B cell (primary cell): ENCODE measurements at regions not wholly inside any gene's neighbourhood (a gene's known extent, or its start where the extent isn't known, plus 50 kb on each side); places are given as distances from the start of the nearest gene placed in this dataset.

ENCODE experiments used
- ATAC-seq: fragments of 200-7000 bp; cut with Tn5 transposase; one replicate; pipeline ENCODE4 v1.10.0; 2021; ENCODE audit warnings: low read depth, mild to moderate bottlenecking, moderate number of reproducible peaks, moderate library complexity
- CTCF ChIA-PET: fragments of 350-600 bp; sonication (Branson Sonifier 250); formaldehyde crosslinking; loops from one replicate; lab custom pipeline; 2021; ENCODE audit warnings: antibody characterized with exemption, inconsistent platforms; lab: Charles Lee
- POLR2A ChIA-PET: fragments of 350-600 bp; sonication (Branson Sonifier 250); formaldehyde crosslinking; loops from one replicate; lab custom pipeline; 2021; ENCODE audit warnings: antibody characterized with exemption; lab: Charles Lee
- DNase-seq: peaks from one replicate; pipeline ENCODE4 v3.0.0; 2013
- H2AFZ ChIP-seq: 2 replicates; pipeline ENCODE4 v1.6.1; 2012; ENCODE audit warnings: mild to moderate bottlenecking, low read depth, low read length; ENCODE audit not compliant: insufficient read depth, poor library complexity, severe bottlenecking
- H3K27ac ChIP-seq, 2 donors: 1 replicate in 1 of 2; 2 replicates in 1 of 2; pipeline ENCODE4 v1.5.1; 2012 to 2013; ENCODE audit warnings: low read length in 2 of 2, mild to moderate bottlenecking in 2 of 2, moderate library complexity in 1 of 2
- H3K27me3 ChIP-seq, 4 experiments: fragments of 200-600 bp in 1 of 4; sonication (generic) in 1 of 4; replicated peaks in 1 of 4; 1 replicate in 2 of 4; 2 replicates in 2 of 4; pipeline versions ENCODE4 v1.6.1 to v1.7.0; 2013 to 2016; ENCODE audit warnings: low read length in 3 of 4, mild to moderate bottlenecking in 2 of 4, mixed read lengths in 1 of 4, moderate library complexity in 1 of 4; ENCODE audit not compliant: insufficient read depth in 4 of 4, control insufficient read depth in 3 of 4; ENCODE audit errors: control extremely low read depth in 1 of 4
- H3K36me3 ChIP-seq, 2 experiments: replicated peaks in 1 of 2; 1 replicate in 1 of 2; 2 replicates in 1 of 2; pipeline versions ENCODE4 v1.6.1 to v1.7.1; 2013; ENCODE audit warnings: low read length in 1 of 2; ENCODE audit not compliant: insufficient read depth in 2 of 2, control insufficient read depth in 1 of 2; ENCODE audit errors: control extremely low read depth in 1 of 2, extremely low read depth in 1 of 2
- H3K4me1 ChIP-seq, 2 donors: fragments of 200-600 bp in 1 of 2; sonication (generic) in 1 of 2; 1 replicate in 1 of 2; 2 replicates in 1 of 2; pipeline versions ENCODE4 v1.5.1 to v1.6.1; 2013 to 2017; ENCODE audit warnings: low read length in 2 of 2; ENCODE audit not compliant: control insufficient read depth in 2 of 2, insufficient read depth in 2 of 2
- H3K4me2 ChIP-seq: replicated peaks from 2 replicates; pipeline ENCODE3; 2012; ENCODE audit warnings: mild to moderate bottlenecking, low read depth, low read length; ENCODE audit not compliant: poor library complexity, severe bottlenecking
- H3K4me3 ChIP-seq, 5 experiments: fragments of 200-600 bp in 1 of 5; sonication (generic) in 1 of 5; 1 replicate in 3 of 5; 2 replicates in 2 of 5; pipeline versions ENCODE4 v1.5.1 to v1.7.0; 2011 to 2016; ENCODE audit warnings: low read length in 4 of 5, mild to moderate bottlenecking in 4 of 5, low read depth in 2 of 5, control low read depth in 1 of 5, moderate library complexity in 1 of 5; ENCODE audit not compliant: insufficient read depth in 1 of 5; ENCODE audit errors: control extremely low read depth in 1 of 5, extremely low read depth in 1 of 5
- H3K79me2 ChIP-seq: fragments of 200-600 bp; sonication (generic); one replicate; pipeline ENCODE4 v1.6.0; 2016; ENCODE audit warnings: low read length; ENCODE audit not compliant: control insufficient read depth, insufficient read depth
- H3K9ac ChIP-seq: fragments of 200-600 bp; sonication (generic); 2 replicates; pipeline ENCODE4 v1.6.1; 2017; ENCODE audit warnings: mild to moderate bottlenecking, low read length, moderate library complexity
- H3K9me3 ChIP-seq, 3 donors: one replicate each; pipeline versions ENCODE4 v1.6.1 to v1.7.1; 2013; ENCODE audit warnings: low read length in 2 of 3; ENCODE audit not compliant: control insufficient read depth in 2 of 3, insufficient read depth in 1 of 3; ENCODE audit errors: control extremely low read depth in 1 of 3
- H4K20me1 ChIP-seq: 2 replicates; pipeline ENCODE4 v1.6.0; 2012; ENCODE audit warnings: mild to moderate bottlenecking, low read length; ENCODE audit not compliant: insufficient read depth, control insufficient read depth, poor library complexity, severe bottlenecking
- H3K27ac Mint-ChIP-seq: one replicate; pipeline ENCODE4 v1.8.0; 2021; ENCODE audit warnings: mixed read lengths
- H3K27me3 Mint-ChIP-seq: one replicate; pipeline ENCODE4 v1.8.0; 2021; ENCODE audit warnings: mixed read lengths
- H3K4me1 Mint-ChIP-seq: one replicate; pipeline ENCODE4 v1.8.0; 2021; ENCODE audit warnings: mixed read lengths
- H3K4me3 Mint-ChIP-seq: one replicate; pipeline ENCODE4 v1.8.0; 2021; ENCODE audit warnings: mixed read lengths
- H3K9me3 Mint-ChIP-seq: one replicate; pipeline ENCODE4 v1.8.0; 2022; ENCODE audit warnings: mixed read lengths; ENCODE audit not compliant: insufficient read depth
- EZH2 ChIP-seq: IDR thresholded peaks from 2 replicates; pipeline ENCODE4 v1.6.1; 2012; ENCODE audit warnings: borderline replicate concordance, low read depth, mild to moderate bottlenecking, moderate library complexity, low read length; ENCODE audit not compliant: insufficient read depth, poor library complexity, severe bottlenecking
- WGBS: methylation state at CpG from one replicate; pipeline ENCODE4 v1.1.5; 2013; ENCODE audit warnings: missing lambda C conversion rate; ENCODE audit not compliant: insufficient coverage; 5-methylcytosine and 5-hydroxymethylcytosine counted together
- intact Hi-C: fragments of 100-400 bp; cut with micrococcal nuclease; formaldehyde crosslinking; loops from one replicate; pipeline ENCODE4 v1.10.0; 2022
- TF ChIP-seq, protein P1 (sequence below): fragments of 200-600 bp; IDR thresholded peaks from one replicate; pipeline ENCODE4 v1.8.0; 2022; ENCODE audit warnings: antibody characterized with exemption, mild to moderate bottlenecking

- Mint-ChIP-seq H3K27me3 (no peaks in the 10 kb centered on the region), H3K4me3 (no peak overlapping the region), H3K9me3 (peaks cover 2% of the 10 kb centered on the region), H3K27ac (no peak overlapping the region), H3K4me1 (no peaks in the 10 kb centered on the region)
- no peak overlapping the region for H2AFZ ChIP-seq
- WGBS, result 100% methylated on average over 1 of the region's 2 CpGs
- H3K27me3 ChIP-seq, result no peaks in the 10 kb centered on the region
- H3K9ac ChIP-seq, result no peak overlapping the region
- POLR2A ChIA-PET, result no interaction called here
- no peaks in the 10 kb centered on the region for H3K9me3 ChIP-seq
- TF ChIP-seq, protein P1, sequence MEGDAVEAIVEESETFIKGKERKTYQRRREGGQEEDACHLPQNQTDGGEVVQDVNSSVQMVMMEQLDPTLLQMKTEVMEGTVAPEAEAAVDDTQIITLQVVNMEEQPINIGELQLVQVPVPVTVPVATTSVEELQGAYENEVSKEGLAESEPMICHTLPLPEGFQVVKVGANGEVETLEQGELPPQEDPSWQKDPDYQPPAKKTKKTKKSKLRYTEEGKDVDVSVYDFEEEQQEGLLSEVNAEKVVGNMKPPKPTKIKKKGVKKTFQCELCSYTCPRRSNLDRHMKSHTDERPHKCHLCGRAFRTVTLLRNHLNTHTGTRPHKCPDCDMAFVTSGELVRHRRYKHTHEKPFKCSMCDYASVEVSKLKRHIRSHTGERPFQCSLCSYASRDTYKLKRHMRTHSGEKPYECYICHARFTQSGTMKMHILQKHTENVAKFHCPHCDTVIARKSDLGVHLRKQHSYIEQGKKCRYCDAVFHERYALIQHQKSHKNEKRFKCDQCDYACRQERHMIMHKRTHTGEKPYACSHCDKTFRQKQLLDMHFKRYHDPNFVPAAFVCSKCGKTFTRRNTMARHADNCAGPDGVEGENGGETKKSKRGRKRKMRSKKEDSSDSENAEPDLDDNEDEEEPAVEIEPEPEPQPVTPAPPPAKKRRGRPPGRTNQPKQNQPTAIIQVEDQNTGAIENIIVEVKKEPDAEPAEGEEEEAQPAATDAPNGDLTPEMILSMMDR, result no peak
- no peak for TF ChIP-seq EZH2
- intact Hi-C loops, result no loop called here
- CTCF ChIA-PET, result no interaction called here
- no peak for ATAC-seq
- H3K4me3 ChIP-seq, result no peak overlapping the region
- no peak overlapping the region for H3K27ac ChIP-seq
- no peaks in the 10 kb centered on the region for H3K79me2 ChIP-seq
- H3K4me1 ChIP-seq, result no peaks in the 10 kb centered on the region
- DNase-seq, result no peak
- H3K4me2 ChIP-seq, result no peak overlapping the region
- no peaks in the 10 kb centered on the region for H3K36me3 ChIP-seq
- H4K20me1 ChIP-seq, result no peaks in the 10 kb centered on the region
Observed at GRCh38 chrY:16993551-16993950, 886.5 kb downstream of the CDY2B start.

- POLR2A ChIA-PET, result no interaction called here
- Histone ChIP-seq H3K4me1 (no peaks in the 10 kb centered on the region), H3K4me3 (no peak overlapping the region), H3K36me3 (no peaks in the 10 kb centered on the region), H2AFZ (no peak overlapping the region), H3K79me2 (no peaks in the 10 kb centered on the region), H3K9me3 (peaks cover 0 to 5% (median 0%) of the 10 kb centered on the region in 3 donors), H3K27ac (no peak overlapping the region), H3K9ac (no peak overlapping the region), H3K27me3 (no peaks in the 10 kb centered on the region), H4K20me1 (no peaks in the 10 kb centered on the region), H3K4me2 (no peak overlapping the region)
- no peak overlapping the region for H3K4me3 Mint-ChIP-seq
- H3K27ac Mint-ChIP-seq, result no peak overlapping the region
- TF ChIP-seq, protein P1, result no peak
- TF ChIP-seq EZH2, result no peak
- DNase-seq (no peak), ATAC-seq (no peak)
- H3K9me3 Mint-ChIP-seq, result peaks cover 3% of the 10 kb centered on the region
- CTCF ChIA-PET, result no interaction called here
- WGBS, result 100% methylated on average over 1 of the region's 1 CpG
- H3K4me1 Mint-ChIP-seq, result no peaks in the 10 kb centered on the region
- H3K27me3 Mint-ChIP-seq, result no peaks in the 10 kb centered on the region
- intact Hi-C loops, result no loop called here
Observed at GRCh38 chrY:16981776-16982175, 898.2 kb downstream of the CDY2B start.
